NCI-H1417 treated with DMSO at 0.1 percent for 48 hours (cell line): ENCODE measurements at regions not wholly inside any gene's neighbourhood (a gene's known extent, or its start where the extent isn't known, plus 50 kb on each side); places are given as distances from the start of the nearest gene placed in this dataset.
"Not testable (repeated sequence)": the region's sequence is repeated elsewhere in the genome, so short reads cannot be mapped to it uniquely, and the experiment has no call there.

Source experiments
- DNase-seq: peaks from one replicate; lab custom pipeline; 2025; lab: John Stamatoyannopoulos, UW

DNA sequence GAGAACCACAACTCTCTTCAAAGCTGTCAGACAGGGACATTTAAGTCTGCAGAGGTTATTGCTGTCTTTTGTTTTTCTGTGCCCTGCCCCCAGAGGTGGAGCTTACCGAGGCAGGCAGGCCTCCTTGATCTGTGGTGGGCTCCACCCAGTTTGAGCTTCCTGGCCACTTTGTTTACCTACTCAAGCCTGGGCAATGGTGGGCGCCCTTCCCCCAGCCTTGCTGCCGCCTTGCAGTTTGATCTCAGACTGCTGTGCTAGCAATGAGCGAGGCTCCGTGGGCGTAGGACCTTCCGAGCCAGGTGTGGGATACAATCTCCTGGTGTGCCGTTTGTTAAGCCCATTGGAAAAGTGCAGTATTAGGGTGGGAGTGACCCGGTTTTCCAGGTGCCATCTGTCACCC, 822.1 kb downstream of the KCNMA1 start:
- not testable (repeated sequence) for DNase-seq

DNA sequence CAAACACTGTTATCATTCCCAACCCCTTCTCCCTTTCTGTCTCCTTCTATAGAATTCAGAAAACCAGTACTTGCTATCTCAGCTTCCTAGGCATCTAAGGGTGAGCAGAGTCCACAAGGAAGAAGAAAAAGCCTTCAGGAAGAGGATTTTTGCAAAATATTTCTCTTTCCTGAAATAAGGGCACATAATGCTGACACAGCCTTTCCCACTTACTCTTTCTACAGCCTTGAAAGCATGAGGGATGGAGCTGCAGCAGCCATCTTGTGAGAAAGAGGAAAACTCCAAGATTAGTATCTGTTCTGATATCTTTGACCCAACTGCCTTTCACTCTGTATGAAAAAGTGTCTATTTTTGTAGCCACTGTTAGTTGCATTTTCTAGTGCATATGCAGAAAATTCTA, 826.2 kb downstream of the KCNMA1 start:
- no peak for DNase-seq

DNA sequence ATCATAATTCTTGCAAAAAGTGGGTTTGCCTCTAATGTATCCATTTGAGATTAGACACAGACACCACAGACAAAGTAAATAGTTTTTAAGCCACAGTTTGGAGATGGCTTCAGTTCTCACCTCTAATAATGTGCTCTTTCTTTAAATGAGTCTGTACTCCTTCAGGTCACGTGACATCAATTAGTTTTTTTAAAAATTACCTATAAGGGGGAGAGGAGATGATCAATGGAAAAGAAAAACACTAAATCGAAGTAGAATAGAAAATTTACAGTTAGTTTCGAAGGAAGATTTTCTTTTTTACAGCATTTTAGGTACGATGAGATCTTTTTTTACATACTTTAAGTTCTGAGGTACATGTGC, 849.2 kb downstream of the KCNMA1 start:
- no peak for DNase-seq

DNA sequence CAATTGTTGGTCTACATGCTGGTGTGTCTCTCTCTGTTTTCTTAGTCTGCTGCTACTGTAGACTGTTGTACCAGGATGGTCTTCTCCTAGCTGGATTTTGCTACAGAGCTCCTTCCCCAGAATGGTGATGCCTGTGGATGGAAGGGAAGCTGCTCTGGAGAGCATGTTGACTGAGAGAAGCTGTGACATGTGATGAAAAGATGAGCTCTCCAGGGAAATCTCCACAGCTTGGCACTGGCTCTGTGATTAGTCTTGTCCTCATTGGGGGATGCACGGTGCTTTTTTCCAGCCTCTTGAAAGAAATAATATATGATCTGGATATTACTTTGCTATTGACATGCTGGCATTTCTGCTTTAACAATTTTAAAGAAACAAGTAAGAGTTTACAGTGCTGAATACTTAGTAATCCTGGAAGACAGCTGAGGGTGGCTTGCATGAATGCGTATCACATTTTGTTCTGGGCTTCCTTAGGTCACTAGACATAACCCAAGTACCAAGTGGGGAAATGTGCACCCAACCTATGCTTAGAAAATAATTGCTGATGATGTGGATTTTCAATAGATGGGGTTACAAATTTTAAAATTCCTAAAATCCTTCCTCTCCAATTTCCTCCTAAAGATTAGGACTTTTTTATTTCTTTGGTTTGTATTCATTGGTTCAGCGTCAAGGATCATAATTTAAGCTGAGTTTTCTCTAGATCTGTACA, 849.7 kb downstream of the KCNMA1 start:
- DNase-seq: no peak

DNA sequence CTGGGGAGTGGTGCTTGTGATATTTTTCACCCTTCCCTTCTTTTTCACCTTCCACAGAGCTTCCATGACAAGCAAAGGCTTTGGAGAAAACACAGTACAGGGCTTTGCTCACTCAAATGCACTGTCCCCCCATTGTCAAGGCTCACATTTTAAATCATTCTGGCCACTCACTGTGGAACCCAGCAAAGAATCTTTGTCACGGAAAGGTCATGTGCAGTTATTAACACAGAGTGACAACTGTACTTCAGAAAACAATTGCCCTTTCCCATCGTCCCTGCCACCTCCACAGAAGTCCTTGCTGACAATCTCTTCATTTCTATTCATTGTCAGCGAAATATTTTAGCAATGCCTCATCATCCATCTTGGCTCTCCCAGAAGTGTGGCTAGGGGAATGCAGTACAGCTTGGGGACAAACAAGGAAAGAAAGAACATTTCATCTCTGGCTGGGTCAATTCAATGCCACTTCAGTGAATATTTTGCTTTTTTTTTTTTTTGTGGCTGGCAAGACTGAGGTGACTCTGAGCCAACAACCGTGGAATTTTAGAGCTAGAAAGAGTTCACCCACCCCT, 851.0 kb downstream of the KCNMA1 start:
- no peak for DNase-seq

DNA sequence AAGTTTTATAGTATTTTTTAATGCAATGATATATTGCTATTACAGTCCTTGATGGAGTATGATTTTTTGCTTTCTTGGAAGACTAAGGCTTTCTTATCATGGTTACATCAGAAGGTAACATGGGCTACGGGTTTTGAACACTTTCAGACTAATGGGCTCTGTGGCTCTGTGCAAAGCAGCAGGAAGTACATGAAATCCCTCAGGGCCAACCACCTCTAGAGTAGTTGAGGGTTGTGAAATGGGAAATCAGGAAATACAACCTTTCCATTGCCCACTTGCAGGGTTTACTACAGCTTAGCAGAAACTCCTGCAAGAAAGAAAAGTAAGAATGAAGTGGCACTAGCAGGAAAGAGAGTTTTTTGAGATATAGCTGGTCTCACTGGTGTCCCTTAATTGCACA, 853.5 kb downstream of the KCNMA1 start:
- no peak for DNase-seq

DNA sequence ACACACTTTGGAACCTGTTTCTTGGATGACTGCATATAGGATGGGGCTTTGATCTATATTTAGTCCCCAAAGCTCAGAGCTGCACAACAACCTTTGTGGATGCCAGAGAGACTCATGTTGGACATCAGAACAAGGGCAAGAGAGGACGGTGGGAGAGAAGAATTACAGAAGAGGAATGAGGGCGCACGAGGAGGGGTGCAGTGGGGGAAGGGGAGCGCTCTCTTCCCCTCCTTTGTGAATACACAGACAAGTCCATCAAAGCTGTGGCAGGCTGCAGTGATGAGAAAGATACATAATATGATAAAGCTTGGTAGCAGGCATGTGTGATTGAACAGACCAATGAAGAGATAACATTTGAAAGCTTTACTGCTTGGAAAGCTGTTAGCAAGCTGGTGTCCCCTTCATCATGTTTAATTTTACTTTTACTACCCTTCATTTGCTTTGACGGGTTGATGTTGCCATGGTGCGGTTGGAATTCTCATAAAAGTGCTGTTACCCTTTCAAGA, 857.8 kb downstream of the KCNMA1 start:
- no peak for DNase-seq

DNA sequence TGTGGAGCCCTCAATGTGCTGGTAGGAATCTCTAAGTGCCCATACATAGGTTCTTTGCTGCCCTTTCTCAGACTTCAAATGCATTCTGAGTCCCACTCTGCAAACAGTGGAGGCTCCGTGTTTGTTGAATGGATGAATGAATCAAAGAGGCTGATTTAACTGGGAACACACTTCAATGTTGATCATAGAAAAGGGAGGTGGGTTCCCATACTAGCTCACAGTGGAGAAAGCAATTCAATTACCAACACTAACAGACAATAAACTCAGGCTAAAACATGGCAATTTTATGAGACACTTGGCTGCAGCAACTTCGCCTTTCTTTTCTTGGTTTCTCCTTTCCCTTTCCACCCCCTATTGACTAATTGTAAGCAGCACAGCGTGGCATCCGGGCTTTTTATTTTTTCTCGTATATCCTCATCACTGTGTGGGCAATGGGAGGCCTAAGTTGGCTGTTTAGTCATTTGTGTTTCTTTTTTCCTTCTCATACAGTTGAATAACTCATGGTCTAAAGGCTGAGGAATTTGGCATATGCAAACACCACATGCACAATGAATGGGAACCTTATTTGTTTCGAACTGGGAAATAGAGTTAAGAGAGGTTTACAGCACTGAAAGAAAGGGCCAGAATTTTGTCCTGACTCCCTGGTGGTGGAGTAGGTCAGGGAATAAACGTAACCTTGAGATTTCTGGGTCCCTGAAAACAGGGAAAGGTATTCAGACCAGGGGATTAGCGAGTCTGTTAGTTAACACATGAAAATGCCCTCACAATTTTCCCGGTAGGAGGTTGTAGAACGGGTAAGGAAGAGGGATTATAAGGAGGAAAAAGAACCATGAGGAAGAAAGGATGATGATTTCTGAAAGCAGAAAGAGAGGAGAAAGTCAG, 858.5 kb downstream of the KCNMA1 start:
- no peak for DNase-seq

DNA sequence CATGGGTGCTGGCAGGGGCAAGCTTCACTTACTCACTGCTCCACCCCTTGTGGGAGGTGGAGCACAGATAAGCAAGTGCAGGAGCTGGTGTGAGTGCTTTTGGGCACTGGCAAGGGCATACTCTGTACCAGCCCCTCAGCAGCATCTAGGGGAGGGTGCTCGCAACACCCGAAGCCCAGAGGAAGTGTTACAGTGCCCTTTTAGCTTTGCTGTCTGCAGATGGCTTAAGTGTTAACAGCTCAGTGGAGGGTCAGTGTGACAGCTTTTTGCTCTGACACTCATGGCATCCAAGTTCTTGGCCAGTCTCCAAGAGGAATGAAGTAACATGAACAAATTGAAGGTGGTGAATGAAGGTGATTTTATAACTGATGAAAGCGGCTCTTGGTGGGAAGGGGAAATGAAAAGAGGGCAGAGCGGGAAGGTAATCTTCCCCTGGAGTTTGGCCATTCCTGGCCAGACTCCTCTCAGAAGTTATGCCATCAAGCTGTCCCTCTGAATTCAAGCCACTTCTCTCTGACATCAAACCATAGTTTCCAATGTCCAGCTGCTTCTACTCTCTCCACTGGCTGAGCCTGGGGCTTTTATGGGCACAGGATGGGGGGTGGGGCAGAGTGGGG, 862.5 kb downstream of the KCNMA1 start:
- DNase-seq: no peak

DNA sequence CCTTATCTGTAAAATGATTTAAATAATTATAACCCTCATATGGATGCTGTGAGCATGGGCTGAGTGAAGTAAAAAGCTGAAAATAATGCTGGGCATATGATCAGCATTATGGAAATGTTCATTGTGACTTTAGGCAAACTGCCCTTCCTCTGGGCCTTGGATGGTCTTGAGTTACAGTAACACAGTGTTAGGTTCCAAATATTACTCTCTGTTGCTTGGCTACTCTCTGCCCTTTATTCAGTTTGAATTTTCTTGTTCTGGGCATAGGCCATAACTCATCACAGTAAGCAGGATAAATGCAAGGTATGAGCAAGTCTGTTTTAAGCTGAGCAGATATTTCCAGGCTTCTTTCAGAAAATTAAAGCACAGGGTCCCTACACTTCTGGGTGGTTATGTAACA, 868.0 kb downstream of the KCNMA1 start:
- no peak for DNase-seq

DNA sequence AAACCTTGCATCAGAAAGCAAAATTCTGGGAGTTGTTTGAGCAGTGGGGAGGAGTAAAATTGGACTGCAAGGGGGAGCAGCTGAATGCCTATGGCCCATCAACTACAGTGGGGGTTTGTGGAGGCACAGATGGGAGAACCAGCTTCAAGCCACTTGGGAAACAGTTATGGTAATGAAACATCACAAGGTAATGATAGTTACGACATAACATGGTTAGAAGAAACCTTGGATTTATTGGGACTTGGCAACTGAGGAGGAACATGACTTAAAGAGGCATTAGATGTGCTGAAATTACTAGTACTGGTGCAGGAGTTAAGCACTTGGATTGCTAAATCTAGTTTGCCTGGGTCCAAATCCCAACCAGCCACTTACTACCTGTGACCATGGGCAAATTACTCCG, 868.4 kb downstream of the KCNMA1 start:
- no peak for DNase-seq

DNA sequence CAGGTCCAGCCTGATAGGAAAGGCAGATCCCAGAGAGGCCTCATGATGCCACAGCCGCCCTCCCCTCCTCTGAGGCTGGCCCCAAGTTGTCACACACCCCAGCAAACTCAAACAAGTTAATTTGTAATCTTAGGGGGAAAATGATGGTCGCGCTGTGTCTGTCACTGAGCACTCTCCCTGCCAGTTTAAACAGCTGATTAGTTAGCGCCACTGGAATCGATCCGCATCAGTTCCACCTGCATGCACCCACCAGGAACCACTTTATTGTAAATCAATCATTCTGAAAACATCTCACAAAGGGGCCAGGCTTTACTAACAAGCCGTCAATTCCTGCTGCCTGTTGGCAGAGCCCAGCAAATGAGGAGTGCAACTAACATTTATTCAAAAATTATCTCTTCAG, 870.9 kb downstream of the KCNMA1 start:
- no peak for DNase-seq

DNA sequence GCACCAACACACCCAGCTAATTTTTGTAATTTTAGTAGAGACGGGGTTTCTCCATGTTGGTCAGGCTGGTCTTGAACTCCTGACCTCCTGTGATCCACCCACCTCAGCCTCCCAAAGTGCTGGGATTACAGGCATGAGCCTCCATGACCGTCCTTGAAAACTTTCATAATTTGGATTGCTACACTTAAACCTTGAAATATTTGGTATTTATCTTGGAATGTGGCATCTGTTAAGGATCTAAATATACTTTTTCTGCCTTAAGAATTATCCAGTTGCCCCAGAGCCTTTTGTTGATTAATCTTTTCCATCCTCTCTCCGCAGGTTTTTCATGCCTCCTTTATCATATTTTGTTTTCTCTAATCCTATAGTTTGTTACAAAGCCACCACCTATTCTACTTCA, 872.7 kb downstream of the KCNMA1 start:
- DNase-seq: not testable (repeated sequence)

DNA sequence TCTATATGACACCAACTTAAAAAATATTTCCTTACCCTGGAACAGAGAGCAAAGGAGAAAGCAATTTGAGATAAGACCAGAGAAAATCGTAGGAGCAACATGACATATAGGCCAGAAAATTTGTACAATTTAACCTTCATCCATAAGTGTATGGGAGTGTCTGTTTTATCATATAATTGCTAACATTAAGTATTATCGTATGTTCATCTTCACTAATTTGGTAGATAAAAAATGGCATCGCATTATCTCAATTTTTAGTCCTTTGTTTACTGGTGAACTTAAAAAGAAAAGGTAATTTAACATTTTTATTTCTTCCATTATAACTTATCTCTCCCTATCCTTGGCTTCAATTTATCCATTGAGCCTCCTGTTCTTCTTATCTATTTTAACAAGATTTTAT, 873.4 kb downstream of the KCNMA1 start:
- no peak for DNase-seq

DNA sequence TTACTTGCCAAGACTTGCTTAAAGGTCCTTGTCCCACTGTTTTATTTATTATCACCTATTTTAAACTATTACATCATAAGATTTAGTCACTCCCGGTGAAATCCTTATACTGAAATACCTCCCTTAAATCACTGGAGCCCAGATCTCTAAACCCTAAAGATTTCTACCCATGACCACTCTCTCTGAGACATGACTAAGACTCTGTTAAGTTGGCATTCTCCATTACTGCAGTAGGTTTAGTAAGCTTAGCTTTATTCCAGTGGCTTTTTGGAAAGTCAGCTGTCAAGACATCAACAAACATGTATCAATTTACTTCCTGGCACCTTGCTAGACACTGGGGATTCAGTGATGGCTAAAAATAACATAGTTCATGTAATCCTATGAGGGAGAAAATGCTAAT, 874.2 kb downstream of the KCNMA1 start:
- no peak for DNase-seq

DNA sequence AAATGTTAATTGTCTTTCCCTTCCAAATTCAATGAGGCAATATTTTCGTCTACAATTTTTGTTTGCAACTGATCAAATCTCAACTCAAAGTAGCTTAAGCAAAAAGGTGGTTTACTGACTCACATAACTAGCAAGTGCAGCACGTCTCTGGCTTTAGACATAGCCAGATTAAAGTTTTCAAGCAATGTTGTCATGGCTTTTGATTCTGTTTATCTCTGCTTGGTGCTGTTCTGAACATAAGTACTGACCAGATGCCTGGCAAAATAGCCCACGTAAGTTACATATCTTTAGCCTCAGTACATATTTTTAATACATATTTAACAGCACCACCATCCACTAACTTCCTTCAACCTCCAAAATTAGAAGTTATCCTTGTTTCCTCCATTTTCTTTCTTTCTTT, 877.9 kb downstream of the KCNMA1 start:
- DNase-seq: no peak

DNA sequence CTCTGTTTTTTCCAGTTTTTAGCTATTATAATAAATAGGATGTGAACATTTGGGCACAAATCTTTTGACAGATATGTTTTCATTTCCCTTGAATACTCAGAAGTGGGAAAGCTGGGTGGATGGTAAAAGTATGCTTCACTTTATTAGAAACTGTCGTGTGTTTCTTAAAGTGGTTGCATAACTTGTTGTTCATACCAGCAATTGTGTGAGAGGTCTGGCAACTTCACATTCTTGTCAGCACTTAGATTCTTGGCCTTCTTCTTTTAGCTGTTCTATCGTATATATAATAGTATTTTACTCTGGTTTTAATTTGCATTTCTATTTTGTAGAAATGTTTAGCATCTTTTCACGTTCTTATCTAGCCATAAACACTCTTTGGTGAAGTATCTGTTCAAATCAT, 894.4 kb downstream of the KCNMA1 start:
- DNase-seq: no peak

DNA sequence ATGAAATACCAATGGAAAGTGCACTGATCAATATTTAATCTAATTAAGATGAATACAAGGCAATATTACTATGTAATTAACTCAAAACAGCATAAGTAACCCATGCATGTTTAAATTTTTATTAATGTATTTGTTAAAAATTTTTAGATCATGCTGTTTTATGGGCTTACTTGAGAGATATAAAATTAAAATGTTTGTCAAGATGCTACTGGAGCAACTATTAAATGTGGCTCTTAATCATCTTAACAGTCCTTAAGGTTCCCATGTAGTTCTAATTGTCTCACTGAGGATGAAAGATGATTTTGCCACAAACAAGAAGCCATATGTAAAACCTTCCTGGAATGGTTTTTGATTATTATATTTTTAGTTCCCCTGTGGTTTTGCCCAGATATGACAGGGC, 897.1 kb downstream of the KCNMA1 start:
- DNase-seq: no peak

DNA sequence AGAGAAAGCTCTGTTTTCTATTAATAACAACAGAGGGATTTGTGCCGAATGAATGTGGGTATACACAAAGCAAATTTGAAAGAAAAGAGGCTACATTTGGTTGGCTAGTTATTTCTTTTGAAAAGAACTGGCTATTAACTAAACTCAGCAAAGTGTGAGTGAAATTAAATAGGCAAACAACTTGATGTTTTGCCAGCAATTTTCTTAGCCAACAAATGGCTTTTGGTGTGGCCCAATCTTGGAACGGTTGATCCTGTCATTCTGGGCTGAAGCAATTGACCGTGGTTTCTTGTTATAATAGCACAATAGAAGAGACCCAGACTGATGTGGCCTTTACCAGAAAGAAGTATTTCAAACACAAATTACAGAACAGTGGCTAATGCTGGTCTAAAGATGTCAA, 898.6 kb downstream of the KCNMA1 start:
- no peak for DNase-seq

DNA sequence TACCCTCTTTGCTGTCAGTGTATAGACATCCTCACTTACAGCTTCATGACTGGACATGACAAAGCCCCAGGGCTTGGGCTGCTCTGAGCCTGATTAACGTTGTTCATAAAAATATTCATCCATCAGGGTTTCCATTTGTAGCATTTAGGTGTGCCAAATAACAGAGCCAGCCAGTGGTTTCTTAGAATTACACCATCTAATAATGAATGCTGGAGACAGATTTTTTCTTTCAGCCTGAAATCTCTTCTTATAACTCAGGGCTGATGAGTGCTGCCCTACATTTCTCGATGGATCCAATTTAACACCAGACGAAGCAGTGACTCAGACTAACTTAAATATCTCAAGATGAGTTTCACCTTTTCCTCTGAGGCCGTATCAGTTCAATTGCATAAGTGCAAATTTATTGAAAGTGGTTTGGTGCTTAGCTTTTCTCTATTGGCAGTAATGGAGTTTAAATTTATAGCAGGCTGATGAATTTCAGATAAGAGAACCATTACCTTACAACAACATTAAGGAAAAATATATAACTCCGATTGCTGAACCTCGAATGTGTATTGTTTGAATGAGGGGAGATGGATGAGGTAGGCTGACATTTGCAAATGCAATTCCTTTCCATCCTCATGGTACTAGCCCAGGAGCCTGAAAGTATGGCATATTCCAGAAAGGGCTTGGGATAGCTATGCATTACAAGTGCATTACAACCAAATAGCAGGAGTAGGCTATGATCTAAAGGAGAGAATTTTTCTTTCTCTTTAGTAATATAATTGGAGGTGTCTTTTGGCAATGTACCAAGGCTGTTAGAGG, 900.6 kb downstream of the KCNMA1 start:
- DNase-seq: no peak

DNA sequence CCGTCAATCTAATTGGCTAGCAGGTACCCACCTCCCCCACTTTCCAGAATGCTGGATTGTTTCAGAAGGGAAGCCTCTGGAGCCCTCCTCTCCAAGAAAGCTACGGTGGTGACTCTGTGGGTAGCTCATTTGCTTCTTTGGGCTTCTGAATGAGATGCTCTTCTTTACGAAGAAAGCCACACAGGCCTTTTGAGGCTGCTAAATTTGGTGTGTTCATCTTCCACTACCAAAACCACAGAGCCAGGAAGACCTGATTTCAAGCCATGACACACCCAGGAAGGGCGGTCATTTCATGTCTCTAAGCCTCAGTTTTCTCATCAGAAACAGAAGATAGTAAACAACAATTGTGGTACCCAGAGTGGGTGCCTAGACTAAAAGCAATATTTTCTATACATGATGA, 901.2 kb downstream of the KCNMA1 start:
- DNase-seq: no peak

DNA sequence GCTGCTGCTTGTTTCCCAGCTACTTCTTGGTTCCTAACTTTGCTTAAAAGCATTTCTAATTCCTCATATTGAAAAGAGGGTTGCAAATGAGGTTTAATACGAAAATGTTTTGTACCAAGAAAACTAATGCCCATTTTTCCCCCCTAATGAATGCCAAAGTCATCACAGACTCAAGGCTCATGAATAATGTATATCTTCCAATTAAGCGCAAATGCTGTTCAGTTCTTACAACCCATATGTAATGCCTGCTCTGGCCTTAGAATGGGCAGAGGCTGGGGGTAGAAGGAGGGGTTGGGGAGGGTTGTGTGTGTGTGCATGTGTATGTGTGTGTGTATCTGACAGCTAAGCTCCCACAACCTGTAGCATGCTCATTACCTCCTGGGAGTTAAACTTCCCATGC, 901.7 kb downstream of the KCNMA1 start:
- DNase-seq: no peak
